Smooth muscle cell (in vitro differentiated cells): ENCODE measurements at regions not wholly inside any gene's neighbourhood (a gene's known extent, or its start where the extent isn't known, plus 50 kb on each side); places are given as distances from the start of the nearest gene placed in this dataset.

ENCODE experiments used
- DNase-seq: peaks from one replicate; lab custom pipeline; 2025; ENCODE audit not compliant: unreplicated experiment; lab: John Stamatoyannopoulos, UW
- H2AFZ ChIP-seq: fragments of 200-600 bp; sonication (generic); 2 replicates; pipeline ENCODE4 v1.6.0; 2016; ENCODE audit warnings: antibody characterized with exemption, low read depth, mild to moderate bottlenecking
- H3F3A ChIP-seq: fragments of 200-600 bp; sonication (generic); 2 replicates; pipeline ENCODE4 v1.6.0; 2017; ENCODE audit warnings: antibody characterized with exemption, low read depth
- H3K27ac ChIP-seq: fragments of 200-600 bp; sonication (generic); 2 replicates; pipeline ENCODE4 v1.5.1; 2016; ENCODE audit warnings: low read depth, mild to moderate bottlenecking
- H3K27me3 ChIP-seq: fragments of 200-600 bp; sonication (generic); 2 replicates; pipeline ENCODE4 v1.6.1; 2016; ENCODE audit warnings: low read depth, mild to moderate bottlenecking
- H3K36me3 ChIP-seq: fragments of 200-600 bp; sonication (generic); 2 replicates; pipeline ENCODE4 v1.5.1; 2016; ENCODE audit warnings: low read depth
- H3K4me1 ChIP-seq: fragments of 200-600 bp; sonication (generic); 2 replicates; pipeline ENCODE4 v1.5.1; 2016; ENCODE audit warnings: low read depth
- H3K4me2 ChIP-seq: fragments of 200-600 bp; sonication (generic); 2 replicates; pipeline ENCODE4 v1.6.0; 2016; ENCODE audit warnings: mild to moderate bottlenecking
- H3K4me3 ChIP-seq: fragments of 200-600 bp; sonication (generic); 2 replicates; pipeline ENCODE4 v1.5.1; 2016; ENCODE audit warnings: mild to moderate bottlenecking
- H3K79me2 ChIP-seq: fragments of 200-600 bp; sonication (generic); 2 replicates; pipeline ENCODE4 v1.6.0; 2016; ENCODE audit warnings: low read depth, mild to moderate bottlenecking
- H3K9ac ChIP-seq: fragments of 200-600 bp; sonication (generic); 2 replicates; pipeline ENCODE4 v1.6.0; 2016; ENCODE audit warnings: low read depth
- H3K9me3 ChIP-seq: fragments of 200-600 bp; sonication (generic); replicated peaks from 2 replicates; pipeline ENCODE4 v1.5.1; 2016; ENCODE audit warnings: low read depth
- H4K20me1 ChIP-seq: fragments of 200-600 bp; sonication (generic); 2 replicates; pipeline ENCODE4 v1.6.0; 2016; ENCODE audit warnings: low read depth
- CTCF ChIP-seq: fragments of 200-600 bp; sonication (generic); IDR thresholded peaks from 2 replicates; pipeline ENCODE4 v1.5.1; 2017; ENCODE audit warnings: borderline replicate concordance, mild to moderate bottlenecking, antibody characterized with exemption; ENCODE audit not compliant: insufficient read depth, poor library complexity, severe bottlenecking
- WGBS: methylation state at CpG from one replicate; pipeline ENCODE4 v1.1.7; 2016; ENCODE audit warnings: low lambda C conversion rate; 5-methylcytosine and 5-hydroxymethylcytosine counted together

- Histone ChIP-seq H3K4me2 (peak overlapping the region; percentile 81), H3K79me2 (no peaks in the 10 kb centered on the region), H3K27me3 (peaks cover 29% of the 10 kb centered on the region), H4K20me1 (no peaks in the 10 kb centered on the region), H3K4me1 (peaks cover 6% of the 10 kb centered on the region), H3F3A (no peaks in the 10 kb centered on the region), H3K27ac (no peak overlapping the region), H3K36me3 (no peaks in the 10 kb centered on the region), H2AFZ (no peak overlapping the region), H3K9ac (no peak overlapping the region), H3K4me3 (no peak overlapping the region), H3K9me3 (no peaks in the 10 kb centered on the region)
- DNase-seq = no peak
- 25% methylated on average over 20 of the region's 23 CpGs for WGBS
- no peak for TF ChIP-seq CTCF
These were observed 131.4 kb downstream of the MRPL36 start for GRCh38 chr5:1668141-1668721.

DNA sequence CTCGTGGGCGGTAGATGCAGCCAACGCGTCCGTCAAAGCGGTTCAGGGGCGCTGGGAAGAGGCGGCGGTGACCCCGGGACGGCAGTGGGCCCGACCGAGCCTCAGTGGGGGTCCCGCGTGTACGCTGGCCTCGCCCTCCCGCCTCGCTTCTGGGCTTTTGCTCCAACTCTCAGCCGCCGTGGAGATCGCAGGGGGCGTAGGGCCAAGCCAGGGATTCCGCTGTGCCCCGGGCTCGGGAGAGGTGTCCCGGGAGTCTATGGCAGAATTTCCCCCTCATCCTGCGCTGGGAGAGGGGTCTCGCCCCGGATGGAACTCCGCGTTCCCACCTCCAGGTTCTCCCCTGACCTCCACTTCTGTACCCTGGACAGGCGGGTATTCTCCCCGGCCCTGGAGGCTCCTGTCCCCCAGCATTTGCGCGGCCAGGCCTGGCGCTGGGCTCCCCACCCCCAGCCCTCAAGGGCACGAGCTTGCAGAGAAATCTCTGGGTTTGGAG, 131.9 kb downstream of the MRPL36 start:
- Histone ChIP-seq H3K4me2 (peak overlapping the region; percentile 81), H3K27me3 (peaks cover 29% of the 10 kb centered on the region), H3K27ac (no peak overlapping the region), H4K20me1 (no peaks in the 10 kb centered on the region), H3K9me3 (no peaks in the 10 kb centered on the region), H3K4me1 (peaks cover 6% of the 10 kb centered on the region), H3K79me2 (no peaks in the 10 kb centered on the region), H3K9ac (no peak overlapping the region), H3K36me3 (no peaks in the 10 kb centered on the region), H3F3A (no peaks in the 10 kb centered on the region), H3K4me3 (peak overlapping the region; percentile 39), H2AFZ (no peak overlapping the region)
- no peak for DNase-seq
- WGBS = 9% methylated on average over 30 of the region's 38 CpGs
- no peak for TF ChIP-seq CTCF

DNA sequence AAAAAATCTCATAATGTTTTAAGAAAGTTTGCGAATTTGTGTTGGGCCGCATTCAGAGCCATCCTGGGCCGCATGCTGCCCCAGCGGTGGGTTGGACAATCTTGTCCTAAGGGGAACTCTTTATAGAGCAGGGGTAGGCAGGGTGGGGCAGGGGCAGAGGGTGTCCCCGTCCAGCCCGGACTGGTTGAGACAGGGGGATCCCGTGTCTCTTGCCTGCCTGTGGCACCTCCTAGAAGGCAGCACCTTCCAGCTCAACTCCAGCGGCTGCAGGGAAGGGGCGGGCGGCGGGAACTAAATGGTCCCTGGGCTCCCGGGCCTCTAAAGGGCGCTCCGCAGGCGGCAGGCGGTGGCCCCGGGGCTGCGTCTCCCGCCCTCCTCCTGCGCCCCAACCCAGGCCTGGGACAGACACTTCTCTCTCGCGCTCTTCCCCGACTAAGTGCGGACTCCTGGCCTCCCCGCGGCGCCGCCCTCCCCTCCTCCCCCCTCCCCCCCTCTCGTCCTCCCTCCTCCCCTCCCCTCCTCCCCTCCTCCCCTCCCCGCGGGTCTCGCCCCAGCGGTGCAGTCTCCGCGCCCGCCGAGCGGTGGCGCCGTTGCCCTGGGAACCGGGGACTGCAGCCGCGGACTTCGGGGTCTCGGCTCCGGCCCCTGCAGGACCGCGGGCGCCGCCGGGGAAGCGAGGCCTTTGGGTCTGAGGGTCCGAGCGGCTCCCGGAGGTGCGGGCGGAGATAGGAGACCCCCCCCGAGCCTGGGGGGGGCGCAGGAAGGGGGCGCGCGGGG, 132.6 kb downstream of the MRPL36 start:
- Histone ChIP-seq H4K20me1 (no peaks in the 10 kb centered on the region), H3K27me3 (peaks cover 29% of the 10 kb centered on the region), H3K4me2 (peak overlapping the region; percentile 81), H3K9ac (no peak overlapping the region), H3K36me3 (no peaks in the 10 kb centered on the region), H3F3A (no peaks in the 10 kb centered on the region), H2AFZ (no peak overlapping the region), H3K4me3 (peak overlapping the region; percentile 39), H3K79me2 (no peaks in the 10 kb centered on the region), H3K9me3 (no peaks in the 10 kb centered on the region), H3K4me1 (peaks cover 6% of the 10 kb centered on the region), H3K27ac (no peak overlapping the region)
- peak; percentile 60 for TF ChIP-seq CTCF
- WGBS = 14% methylated on average over 19 of the region's 62 CpGs
- DNase-seq = peak; percentile 18
